Calu3 (cell line): ENCODE measurements at regions not wholly inside any gene's neighbourhood (a gene's known extent, or its start where the extent isn't known, plus 50 kb on each side); places are given as distances from the start of the nearest gene placed in this dataset.

ENCODE experiments used
- BruUV-seq: library from RNA; stranded (reverse); fragments of 400-500 nt; replicated peaks from 2 replicates; lab custom pipeline; 2021; lab: Mats Ljungman, UMichigan
- CTCF ChIA-PET: fragments of 300-600 bp; sonication (Branson Sonifier 250); formaldehyde crosslinking; loops from one replicate; lab custom pipeline; 2022; ENCODE audit warnings: antibody characterized with exemption; lab: Charles Lee
- DNase-seq: peaks from one replicate; pipeline ENCODE4 v3.0.0; 2022
- H3K27ac Mint-ChIP-seq: one replicate; pipeline ENCODE4 v1.8.0; 2022; ENCODE audit warnings: mixed read lengths; ENCODE audit not compliant: unreplicated experiment
- H3K27me3 Mint-ChIP-seq: one replicate; pipeline ENCODE4 v1.8.0; 2022; ENCODE audit warnings: mixed read lengths; ENCODE audit not compliant: unreplicated experiment
- H3K36me3 Mint-ChIP-seq: one replicate; pipeline ENCODE4 v1.8.0; 2022; ENCODE audit warnings: mild to moderate bottlenecking, moderate library complexity, mixed read lengths; ENCODE audit not compliant: insufficient read depth, unreplicated experiment
- H3K4me1 Mint-ChIP-seq: one replicate; pipeline ENCODE4 v1.8.0; 2022; ENCODE audit warnings: mild to moderate bottlenecking, low read depth, mixed read lengths; ENCODE audit not compliant: unreplicated experiment
- H3K4me3 Mint-ChIP-seq: one replicate; pipeline ENCODE4 v1.8.0; 2022; ENCODE audit warnings: mild to moderate bottlenecking, low read depth, moderate library complexity, mixed read lengths; ENCODE audit not compliant: unreplicated experiment
- H3K9me3 Mint-ChIP-seq: one replicate; pipeline ENCODE4 v1.8.0; 2022; ENCODE audit warnings: low read depth, mixed read lengths; ENCODE audit not compliant: unreplicated experiment
- intact Hi-C: fragments of 100-400 bp; cut with micrococcal nuclease; formaldehyde crosslinking; loops from one replicate; pipeline ENCODE4 v1.10.0; 2022; ENCODE audit not compliant: unreplicated experiment
- TF ChIP-seq, protein P1 (sequence below): fragments of 200-600 bp; IDR thresholded peaks from one replicate; pipeline ENCODE4 v1.8.0; 2022; ENCODE audit warnings: antibody characterized with exemption; ENCODE audit not compliant: unreplicated experiment

DNA sequence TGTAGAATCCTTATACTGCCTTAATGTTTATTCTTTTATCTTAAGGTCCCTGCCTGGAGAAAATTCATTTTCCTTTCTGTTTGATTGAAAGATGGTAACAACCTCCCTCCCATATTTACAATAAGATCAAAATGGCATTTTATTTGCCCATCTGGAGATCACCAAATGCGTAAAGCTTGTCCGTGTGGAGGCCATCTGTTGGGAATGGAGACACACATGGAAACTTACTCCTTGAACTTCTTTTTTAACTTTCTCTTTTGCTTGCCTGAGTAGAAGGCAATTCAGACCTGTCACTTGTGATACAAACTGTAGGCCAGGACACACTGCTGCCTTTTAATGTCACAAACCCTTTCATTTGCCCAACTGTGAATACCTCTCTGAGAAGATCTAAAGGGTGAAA, 144.8 kb upstream of the CEP162 start:
- H3K36me3 Mint-ChIP-seq: no peaks in the 10 kb centered on the region
- CTCF ChIA-PET: no interaction called here
- H3K4me1 Mint-ChIP-seq: no peaks in the 10 kb centered on the region
- no peak for DNase-seq
- TF ChIP-seq, protein P1, sequence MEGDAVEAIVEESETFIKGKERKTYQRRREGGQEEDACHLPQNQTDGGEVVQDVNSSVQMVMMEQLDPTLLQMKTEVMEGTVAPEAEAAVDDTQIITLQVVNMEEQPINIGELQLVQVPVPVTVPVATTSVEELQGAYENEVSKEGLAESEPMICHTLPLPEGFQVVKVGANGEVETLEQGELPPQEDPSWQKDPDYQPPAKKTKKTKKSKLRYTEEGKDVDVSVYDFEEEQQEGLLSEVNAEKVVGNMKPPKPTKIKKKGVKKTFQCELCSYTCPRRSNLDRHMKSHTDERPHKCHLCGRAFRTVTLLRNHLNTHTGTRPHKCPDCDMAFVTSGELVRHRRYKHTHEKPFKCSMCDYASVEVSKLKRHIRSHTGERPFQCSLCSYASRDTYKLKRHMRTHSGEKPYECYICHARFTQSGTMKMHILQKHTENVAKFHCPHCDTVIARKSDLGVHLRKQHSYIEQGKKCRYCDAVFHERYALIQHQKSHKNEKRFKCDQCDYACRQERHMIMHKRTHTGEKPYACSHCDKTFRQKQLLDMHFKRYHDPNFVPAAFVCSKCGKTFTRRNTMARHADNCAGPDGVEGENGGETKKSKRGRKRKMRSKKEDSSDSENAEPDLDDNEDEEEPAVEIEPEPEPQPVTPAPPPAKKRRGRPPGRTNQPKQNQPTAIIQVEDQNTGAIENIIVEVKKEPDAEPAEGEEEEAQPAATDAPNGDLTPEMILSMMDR: no peak
- no TSS peak for BruUV-seq
- peaks cover 21% of the 10 kb centered on the region for H3K27me3 Mint-ChIP-seq
- H3K9me3 Mint-ChIP-seq: peaks cover 5% of the 10 kb centered on the region
- intact Hi-C loops: no loop called here
- H3K27ac Mint-ChIP-seq: no peak overlapping the region
- no peak overlapping the region for H3K4me3 Mint-ChIP-seq

DNA sequence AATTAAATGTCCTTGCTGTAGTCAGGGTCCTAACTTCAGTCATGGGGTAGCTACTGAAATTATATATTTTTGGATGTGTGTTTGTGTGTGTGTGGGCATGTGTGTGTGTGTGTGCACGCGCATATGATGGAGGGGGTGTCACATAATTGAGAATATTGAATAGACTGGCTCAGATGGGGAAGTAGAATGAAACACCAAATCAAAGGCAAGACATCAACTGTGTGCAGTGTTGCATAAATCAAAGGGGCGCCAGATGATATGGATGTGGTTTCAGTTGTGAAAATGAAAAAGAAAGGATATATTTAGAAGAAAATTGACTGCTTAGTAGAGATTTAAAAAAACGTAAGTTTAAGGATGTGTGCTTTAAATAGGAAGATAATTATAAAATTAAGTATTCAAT, 144.2 kb upstream of the CEP162 start:
- TF ChIP-seq, protein P1: no peak
- Mint-ChIP-seq H3K4me1 (no peaks in the 10 kb centered on the region), H3K9me3 (peaks cover 5% of the 10 kb centered on the region), H3K4me3 (no peak overlapping the region), H3K27ac (no peak overlapping the region), H3K36me3 (no peaks in the 10 kb centered on the region), H3K27me3 (peaks cover 21% of the 10 kb centered on the region)
- CTCF ChIA-PET: no interaction called here
- BruUV-seq: no TSS peak
- intact Hi-C loops: no loop called here
- no peak for DNase-seq

DNA sequence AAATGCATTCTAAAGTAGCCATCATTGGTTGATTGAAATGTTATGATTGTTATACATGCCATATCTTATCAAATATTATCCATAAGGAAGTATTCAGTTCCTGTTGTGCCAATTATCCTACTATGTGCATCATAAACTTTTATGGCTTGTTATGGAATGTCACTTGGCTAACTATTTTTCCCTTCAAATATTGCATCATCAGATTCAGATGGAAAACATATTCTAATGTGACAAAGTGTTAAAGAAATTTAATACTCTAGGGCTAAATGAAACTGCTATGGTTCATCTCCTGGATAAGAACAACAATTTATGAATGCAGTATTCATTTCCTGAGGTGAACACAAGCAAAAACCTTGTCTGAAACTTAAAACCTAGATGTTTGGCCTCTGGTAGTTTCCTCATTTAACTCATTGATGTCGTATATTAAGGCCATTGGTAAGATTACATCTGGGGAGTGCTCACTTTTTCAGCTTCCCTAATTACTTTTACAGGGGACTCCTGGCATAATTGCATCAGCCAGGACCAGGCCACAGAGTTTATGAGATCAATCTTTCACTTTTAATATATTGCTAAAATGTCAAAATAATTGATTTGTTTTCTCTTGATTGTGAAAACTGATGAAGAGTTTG, 134.9 kb upstream of the CEP162 start:
- H3K4me3 Mint-ChIP-seq: no peak overlapping the region
- no peaks in the 10 kb centered on the region for H3K27me3 Mint-ChIP-seq
- no TSS peak for BruUV-seq
- no peak for DNase-seq
- intact Hi-C loops: no loop called here
- H3K4me1 Mint-ChIP-seq: no peaks in the 10 kb centered on the region
- CTCF ChIA-PET: no interaction called here
- no peaks in the 10 kb centered on the region for H3K9me3 Mint-ChIP-seq
- H3K36me3 Mint-ChIP-seq: no peaks in the 10 kb centered on the region
- no peak overlapping the region for H3K27ac Mint-ChIP-seq
- TF ChIP-seq, protein P1: no peak

DNA sequence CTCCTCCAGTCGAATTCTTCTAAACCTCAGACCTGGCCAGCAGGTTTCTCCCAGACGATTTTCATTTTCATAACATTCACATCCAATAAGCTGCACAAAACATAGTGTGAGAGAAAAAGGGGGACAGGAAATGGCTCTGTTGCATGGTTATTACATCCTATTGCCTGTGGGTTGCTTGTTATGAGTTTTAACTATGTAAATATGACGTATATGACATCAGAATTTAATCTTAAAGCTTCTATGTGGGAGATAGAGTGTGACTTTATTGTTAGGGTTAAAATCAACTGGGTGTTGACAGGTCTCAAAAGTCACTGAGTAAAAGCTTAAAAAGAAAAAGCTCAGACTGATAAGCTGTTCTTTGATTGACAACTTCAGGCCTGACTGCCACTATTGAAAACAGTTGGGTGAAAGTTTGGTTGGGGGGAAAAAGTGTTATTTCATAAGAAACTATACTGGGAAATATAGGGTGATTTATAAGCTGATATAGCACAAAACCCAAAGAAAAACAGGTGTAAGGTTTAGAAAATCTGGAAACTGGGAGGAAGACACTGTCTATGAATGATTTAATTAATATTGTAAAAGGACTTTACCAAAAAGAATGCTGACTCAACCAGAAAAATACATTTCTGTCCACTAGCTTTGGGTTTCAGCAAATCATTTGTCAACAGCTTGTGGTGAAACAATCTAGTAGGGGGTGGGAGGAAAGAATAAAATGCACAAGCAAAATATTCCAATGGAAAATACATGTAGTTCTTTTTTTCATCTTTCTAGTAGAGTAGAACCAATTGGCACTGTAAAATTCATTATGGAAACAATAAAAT, 134.1 kb upstream of the CEP162 start:
- Mint-ChIP-seq H3K9me3 (no peaks in the 10 kb centered on the region), H3K27me3 (no peaks in the 10 kb centered on the region), H3K4me3 (no peak overlapping the region), H3K27ac (no peak overlapping the region), H3K36me3 (no peaks in the 10 kb centered on the region), H3K4me1 (no peaks in the 10 kb centered on the region)
- DNase-seq: no peak
- BruUV-seq: no TSS peak
- TF ChIP-seq, protein P1: no peak
- CTCF ChIA-PET: no interaction called here
- intact Hi-C loops: no loop called here
